Activated CD4-positive, alpha-beta T cell treated with anti-CD3 and anti-CD28 coated beads, Interleukin-10, Interleukin-2, amounts not matched to agents 100 ng/mL and 50 ng/mL, durations not matched to agents 16 hours and 8 hours (primary cell): ENCODE measurements at regions not wholly inside any gene's neighbourhood (a gene's known extent, or its start where the extent isn't known, plus 50 kb on each side); places are given as distances from the start of the nearest gene placed in this dataset.

Experiments used
- DNase-seq: peaks from one replicate; pipeline ENCODE4 v3.0.0-alpha.2; 2020

- DNase-seq = no peak
These were observed 976.6 kb upstream of the SORCS1 start for GRCh38 chr10:108141064-108141463.

GRCh38 chr10:108132303-108132702, 967.8 kb upstream of the SORCS1 start:
- no peak for DNase-seq

GRCh38 chr10:108130575-108130974, 966.1 kb upstream of the SORCS1 start:
- no peak for DNase-seq

DNA sequence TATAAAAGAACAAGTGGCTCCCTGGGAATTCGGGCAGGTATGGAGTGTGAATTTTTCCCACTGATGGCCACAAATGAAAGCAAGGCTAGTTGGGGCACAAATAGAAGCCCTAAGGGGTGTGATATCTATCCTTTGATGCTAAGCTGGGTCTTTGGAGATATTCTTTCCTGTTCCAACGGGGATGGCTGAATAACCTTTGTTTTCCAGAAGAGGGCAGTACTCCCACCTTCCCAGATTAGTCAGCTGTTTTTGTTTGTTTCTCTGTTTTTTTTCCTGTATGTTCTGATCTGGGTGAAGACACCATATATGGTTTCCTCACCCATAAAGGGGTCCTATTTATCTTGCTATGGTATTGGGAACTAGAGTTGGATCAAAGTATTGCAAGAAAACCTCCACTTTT, 947.7 kb upstream of the SORCS1 start:
- no peak for DNase-seq

- DNase-seq = no peak
These were observed 940.1 kb upstream of the SORCS1 start for GRCh38 chr10:108104551-108105156.

DNA sequence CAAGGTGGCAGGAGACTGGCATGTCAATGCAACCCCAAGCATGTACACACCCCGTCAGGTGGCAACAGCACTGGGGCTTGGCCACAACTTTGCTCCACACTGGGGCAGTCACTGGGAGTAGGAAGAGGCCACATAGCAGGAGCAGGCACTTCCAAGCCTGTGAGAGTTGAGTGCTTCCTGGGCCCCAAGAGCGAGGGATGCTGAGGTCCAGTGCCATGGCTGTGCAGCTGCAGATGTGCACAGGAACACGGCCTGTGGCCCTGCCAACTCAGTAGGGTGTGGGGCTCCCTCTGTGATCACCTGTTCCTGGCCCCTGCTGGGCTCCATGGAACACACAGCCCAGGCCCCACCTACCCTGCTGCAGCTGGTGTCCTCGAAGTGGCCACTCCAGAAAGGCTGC, 932.8 kb upstream of the SORCS1 start:
- DNase-seq = no peak

DNA sequence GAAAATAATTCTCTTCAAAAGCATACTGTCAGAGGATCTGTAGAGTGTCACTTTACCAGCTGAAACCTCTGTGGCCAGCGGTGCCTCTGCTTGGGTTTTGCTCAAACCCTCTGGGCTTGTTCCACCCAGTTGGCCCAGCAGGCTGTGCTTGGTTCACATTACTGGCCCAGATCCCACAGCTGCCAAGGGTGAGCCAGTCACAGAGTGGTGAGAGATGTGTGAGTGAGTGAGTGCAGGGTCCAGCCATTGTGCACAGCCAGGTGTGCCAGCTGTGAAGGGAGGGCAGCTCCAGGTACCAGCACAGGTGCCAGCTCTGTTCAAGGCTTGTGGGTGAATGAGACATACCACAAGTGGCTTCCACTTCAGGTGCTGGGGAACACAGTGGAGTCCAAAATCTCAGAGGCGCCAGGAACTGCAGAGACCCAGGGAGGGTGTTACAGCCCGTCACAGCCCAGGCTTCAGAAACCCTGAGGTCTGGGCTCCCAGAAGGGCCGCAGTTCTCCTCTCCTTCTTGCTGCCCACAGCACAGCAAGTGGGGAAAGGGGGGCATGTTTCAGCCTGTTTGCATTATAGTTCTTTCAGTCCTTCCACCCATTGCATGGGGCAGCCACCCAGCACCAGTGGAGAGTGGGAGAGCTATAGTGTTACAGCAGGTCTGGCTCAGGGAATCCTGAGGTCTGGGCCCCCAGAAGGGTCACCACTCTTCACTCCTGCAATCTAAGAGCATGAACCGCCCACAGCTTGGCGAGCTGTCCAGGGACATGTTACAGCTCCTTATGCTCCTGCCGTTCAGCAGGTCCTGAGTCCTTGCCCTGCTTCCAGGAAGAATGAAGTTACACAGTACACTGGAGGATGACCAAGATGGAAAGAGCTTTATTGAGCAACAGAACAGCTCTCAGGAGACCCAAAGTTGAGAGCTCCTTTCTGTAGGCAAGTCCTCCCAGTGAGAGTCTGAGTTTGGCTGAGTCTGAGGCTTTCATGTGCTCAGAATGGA, 931.7 kb upstream of the SORCS1 start:
- no peak for DNase-seq

DNA sequence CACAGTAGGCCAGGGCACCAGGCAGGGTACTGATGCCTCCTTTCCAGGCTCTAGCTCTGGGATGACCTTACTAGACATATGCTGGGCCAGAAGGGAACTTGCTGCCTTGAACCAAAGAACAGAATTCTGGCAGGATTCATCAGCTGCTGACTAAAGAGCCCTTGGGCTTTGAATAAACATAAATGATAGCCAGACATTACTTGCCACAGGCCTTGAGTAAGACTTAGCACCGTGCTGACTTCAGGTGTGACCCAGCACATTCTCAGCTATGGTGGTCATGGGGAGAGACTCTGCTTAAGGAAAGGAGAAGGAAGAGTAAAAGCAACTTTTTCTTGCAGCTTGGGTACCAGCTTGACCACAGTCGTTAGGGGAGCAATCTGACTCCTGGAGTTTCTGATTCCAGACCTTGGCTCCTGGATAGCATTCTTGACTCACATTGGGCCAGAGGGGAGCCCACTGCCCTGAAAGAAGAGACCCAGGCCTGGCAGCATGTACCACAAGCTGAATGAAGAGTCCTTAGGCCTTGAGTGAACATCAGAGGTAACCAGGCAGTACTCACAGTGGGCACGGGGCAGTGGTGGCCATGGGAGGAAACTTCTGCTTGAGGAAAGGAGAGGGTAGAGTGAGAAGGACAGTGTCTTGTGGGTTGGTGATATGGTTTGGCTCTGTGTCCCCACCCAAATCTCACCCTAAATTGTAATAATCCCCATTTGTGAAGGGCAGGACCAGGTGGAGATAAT, 926.1 kb upstream of the SORCS1 start:
- DNase-seq = no peak

GRCh38 chr10:108086502-108086901, 922.0 kb upstream of the SORCS1 start:
- DNase-seq = no peak

- no peak for DNase-seq
These were observed 918.1 kb upstream of the SORCS1 start for GRCh38 chr10:108082596-108082995.

GRCh38 chr10:108078263-108078662, 913.8 kb upstream of the SORCS1 start:
- DNase-seq = no peak

DNA sequence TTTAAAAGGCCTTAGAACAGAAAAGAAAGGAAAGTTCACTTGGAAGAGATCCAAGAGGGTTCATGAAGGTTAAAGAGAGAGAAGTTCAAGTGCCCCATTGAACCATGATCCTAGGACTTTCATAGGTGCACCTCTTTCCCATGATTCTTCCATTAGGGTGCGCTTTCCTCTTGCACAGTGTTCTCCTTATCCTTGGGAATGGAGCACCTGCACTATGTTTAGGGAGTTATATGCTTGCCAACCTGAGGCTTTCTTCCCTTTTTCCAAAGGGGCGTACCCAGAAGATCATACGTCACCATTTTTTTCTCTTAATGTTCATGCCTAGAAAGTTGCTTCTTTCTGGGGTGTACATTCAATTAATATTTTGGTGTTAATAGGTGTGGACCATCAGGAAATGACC, 908.0 kb upstream of the SORCS1 start:
- no peak for DNase-seq

GRCh38 chr10:108070789-108071188, 906.3 kb upstream of the SORCS1 start:
- DNase-seq = no peak

DNA sequence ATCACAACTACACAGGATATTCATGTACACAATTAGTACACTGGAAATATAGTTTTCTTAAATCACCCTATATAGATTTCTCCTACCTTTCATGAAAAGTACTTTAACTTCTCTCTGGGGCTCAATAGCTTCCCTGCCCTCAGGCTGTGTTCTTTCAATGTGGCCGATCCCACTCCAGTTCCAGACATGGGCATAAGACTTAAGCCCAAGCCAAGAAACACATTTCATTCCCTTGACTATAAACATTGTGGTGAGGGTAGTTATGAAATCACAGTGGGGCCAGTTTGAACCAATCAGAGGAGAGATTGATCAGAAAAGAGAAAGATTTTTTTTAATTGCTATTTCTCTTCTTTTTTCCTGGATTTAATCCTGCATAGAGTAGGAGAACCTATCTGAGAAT, 904.6 kb upstream of the SORCS1 start:
- no peak for DNase-seq

GRCh38 chr10:108064746-108065260, 900.3 kb upstream of the SORCS1 start:
- DNase-seq = no peak

GRCh38 chr10:108060246-108060645, 895.7 kb upstream of the SORCS1 start:
- no peak for DNase-seq

- no peak for DNase-seq
These were observed 891.0 kb upstream of the SORCS1 start for GRCh38 chr10:108055506-108055905.

DNA sequence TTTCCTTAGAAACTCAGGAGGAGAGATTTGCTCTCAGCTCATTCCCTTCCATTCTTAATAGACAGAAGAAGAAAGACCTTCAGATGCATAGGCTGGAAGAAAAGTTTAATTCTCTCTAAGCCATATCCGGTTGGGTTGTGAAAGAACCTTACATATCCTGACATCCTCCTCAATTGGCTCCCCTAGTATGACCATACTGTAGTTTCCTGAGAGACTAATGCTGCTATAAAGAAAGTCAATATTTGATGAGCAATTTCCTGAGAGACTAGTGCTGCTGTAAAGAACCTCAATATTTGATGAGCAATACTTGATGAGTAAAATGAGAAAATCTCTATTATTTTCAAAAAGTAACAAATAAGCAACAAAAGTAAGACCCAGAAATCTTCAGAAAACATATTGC, 888.5 kb upstream of the SORCS1 start:
- no peak for DNase-seq

DNA sequence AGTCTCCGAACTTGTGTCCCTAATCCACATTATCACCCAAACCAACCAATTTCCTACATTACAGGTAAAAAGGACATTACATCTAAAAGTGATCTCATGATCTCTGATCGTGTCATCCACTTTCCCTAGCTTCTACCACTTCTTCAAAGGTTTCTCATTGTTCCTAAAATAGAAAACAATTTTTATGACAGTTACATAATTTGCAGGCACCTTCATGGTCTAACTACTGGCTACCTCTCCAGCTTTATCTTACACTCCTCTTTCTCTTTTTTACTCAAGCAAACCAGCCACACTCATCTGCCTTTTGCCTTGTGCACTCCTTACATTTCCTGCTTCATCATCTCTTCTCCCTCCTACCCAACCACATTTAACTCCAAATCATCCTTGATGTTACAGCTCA, 886.7 kb upstream of the SORCS1 start:
- no peak for DNase-seq

DNA sequence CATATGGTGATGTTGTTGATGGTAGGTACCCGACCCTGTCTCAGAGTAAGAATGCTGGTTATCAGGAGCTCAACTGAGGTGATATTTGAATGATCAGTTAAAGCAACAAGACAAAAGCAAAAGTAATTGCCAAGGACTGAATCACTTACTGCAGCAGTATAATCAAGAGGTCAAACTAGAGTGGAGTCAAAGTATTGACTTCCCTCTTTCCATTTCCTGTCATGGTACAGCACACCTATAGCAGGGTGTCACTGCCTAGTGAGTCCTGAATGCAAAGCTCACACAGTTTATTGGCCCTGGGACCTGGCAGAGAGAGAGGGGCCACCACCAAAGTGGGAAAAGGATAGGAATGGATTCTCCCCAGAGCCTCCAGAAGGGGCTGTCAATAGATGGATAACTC, 886.1 kb upstream of the SORCS1 start:
- no peak for DNase-seq

DNA sequence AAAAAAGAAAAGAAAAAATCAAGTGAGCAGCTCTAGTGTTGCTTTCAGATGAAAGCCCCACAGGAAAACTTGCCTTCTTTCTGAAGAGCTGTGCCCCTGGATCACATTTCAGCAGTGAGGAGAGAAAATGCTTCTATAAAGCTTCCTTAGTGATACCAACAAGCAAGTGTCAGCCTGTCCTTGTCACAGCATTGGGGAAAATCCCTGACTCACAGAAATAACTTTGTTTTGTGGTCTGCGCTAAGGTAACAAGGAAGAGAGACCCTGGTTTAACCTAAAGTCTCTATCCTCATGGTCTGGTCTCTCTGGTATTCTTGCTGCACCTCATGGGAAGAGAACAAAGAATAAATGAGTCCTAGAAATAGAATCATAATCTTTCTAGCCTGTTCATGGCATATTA, 885.2 kb upstream of the SORCS1 start:
- no peak for DNase-seq

- no peak for DNase-seq
These were observed 884.4 kb upstream of the SORCS1 start for GRCh38 chr10:108048898-108049297.

DNA sequence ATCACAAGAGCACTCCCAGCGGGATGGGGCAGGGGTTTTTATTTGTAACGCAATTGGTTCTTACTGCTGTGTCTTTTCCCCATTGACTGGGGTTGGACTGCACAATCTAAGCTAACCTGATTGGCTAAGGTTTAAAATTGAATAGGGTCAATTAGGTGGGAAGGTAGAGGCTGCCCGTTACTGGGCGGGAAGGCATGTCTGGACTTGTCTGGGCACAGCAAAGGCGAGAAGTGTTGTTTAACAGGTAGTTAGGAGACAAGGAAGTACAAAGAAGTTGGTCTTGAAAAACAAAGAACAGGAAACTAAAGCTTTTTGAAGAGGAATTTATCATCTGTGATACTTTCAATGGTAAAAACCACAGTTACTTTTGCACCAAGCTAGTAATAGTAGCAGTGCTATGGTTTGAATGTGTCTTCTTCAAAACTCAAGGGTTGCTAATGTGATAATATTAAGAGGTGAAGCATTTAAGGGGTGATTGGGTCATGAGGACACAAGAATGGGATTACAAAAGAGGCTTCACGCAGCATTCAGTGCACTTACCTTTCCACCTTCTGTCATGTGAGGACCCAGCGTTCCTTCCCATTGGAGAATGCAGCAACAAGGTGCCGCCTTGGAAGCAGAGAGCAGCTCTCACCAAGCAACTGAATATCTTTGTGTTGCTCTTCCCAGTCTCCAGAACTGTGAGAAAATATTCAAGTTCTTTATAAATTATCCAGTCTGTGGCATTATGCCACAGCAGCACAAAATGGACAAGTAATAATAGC, 875.5 kb upstream of the SORCS1 start:
- DNase-seq = no peak
